ENCODE measurements at regions not wholly inside any gene's neighbourhood (a gene's known extent, or its start where the extent isn't known, plus 50 kb on each side); places are given as distances from the start of the nearest gene placed in this dataset.

DNA sequence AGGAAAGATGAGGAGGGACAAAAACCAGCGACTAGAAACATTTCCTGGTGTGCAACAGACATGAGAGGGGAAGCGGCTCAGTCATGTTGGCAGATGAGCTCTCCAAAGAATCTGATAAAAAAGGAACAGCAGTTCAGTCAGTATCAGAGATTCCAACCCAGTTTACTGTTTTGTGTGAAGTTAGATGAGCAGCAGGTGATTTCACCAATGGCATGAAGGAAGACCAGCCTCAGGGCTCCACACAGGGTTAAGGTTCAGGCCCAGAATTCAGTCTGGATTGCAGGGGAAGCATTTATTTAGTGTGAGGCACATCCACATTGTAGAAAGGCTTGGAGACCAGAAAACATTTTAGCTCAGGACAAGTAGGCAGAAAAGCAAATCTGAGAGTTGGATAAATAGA lies 317.8 kb downstream of the C6orf118 start:
- no peak overlapping the region for H3K9ac ChIP-seq (ENCODE audit: insufficient read depth, low read depth, low read length)
- no peak overlapping the region for H3K4me2 ChIP-seq (ENCODE audit: low read depth, low read length)
- no peak for ATAC-seq
- FAIRE-seq, result no peak
- H3K79me2 ChIP-seq (ENCODE audit: insufficient read depth, low read length), result no peaks in the 10 kb centered on the region
- in situ Hi-C loops (cut with HindIII; ENCODE audit: extremely low pct_ligation_motif_present, low pct_unique_long_range_greater_than_20kb) (no loop called here), intact Hi-C loops (cut with micrococcal nuclease; ENCODE audit: unreplicated experiment) (no loop called here)
- no peaks in the 10 kb centered on the region for H3K4me1 ChIP-seq (ENCODE audit: insufficient read depth, low read length)
- no peak overlapping the region for H3K27ac ChIP-seq (ENCODE audit: extremely low read length, insufficient read depth, low read length)
- no peaks in the 10 kb centered on the region for H4K20me1 ChIP-seq (ENCODE audit: insufficient read depth, low read length)
- BruUV-seq (replicated peaks), result no TSS peak
- H3K9me3 ChIP-seq (ENCODE audit: low read length), result peaks cover 92% of the 10 kb centered on the region
- no peak for DNase-seq (ENCODE audit: low spot score)
- no peak overlapping the region for H3K4me3 ChIP-seq (replicated peaks in 1 of 3; ENCODE audit: insufficient read depth in 1 of 3, low read depth in 2 of 3, low read length in 3 of 3)
- WGBS (ENCODE audit: low lambda C conversion rate), result 13% methylated on average over 2 of the region's 2 CpGs
- POLR2A ChIA-PET, result no interaction called here
- no peaks in the 10 kb centered on the region for H3K36me3 ChIP-seq (replicated peaks in 1 of 2; ENCODE audit: control insufficient read depth in 1 of 2, insufficient read depth in 2 of 2, low read length in 2 of 2)
- no peaks in the 10 kb centered on the region for H3K27me3 ChIP-seq (ENCODE audit: control insufficient read depth in 1 of 2, insufficient read depth in 2 of 2, low read length in 2 of 2)
- H2AFZ ChIP-seq (ENCODE audit: low read length), result no peak overlapping the region
- CTCF ChIA-PET (ENCODE audit: low intra/inter-chr PET ratio, low total read pairs), result no interaction called here
- no peak for TF ChIP-seq HNRNPUL1 (IDR thresholded peaks at IDR 0.05; ENCODE audit: low read depth, low read length)
- TF ChIP-seq ZNF570 (CRISPR knock-in tag; IDR thresholded peaks at IDR 0.05; ENCODE audit: borderline replicate concordance), result no peak
- TF ChIP-seq AGO2 (optimal IDR thresholded peaks at IDR 0.05; ENCODE audit: low read depth, low read length), result no peak
- no peak for TF ChIP-seq PHF8 (CRISPR knock-in tag; IDR thresholded peaks at IDR 0.05)
- TF ChIP-seq THAP9 (CRISPR knock-in tag; IDR thresholded peaks at IDR 0.05; ENCODE audit: borderline replicate concordance), result no peak
- TF ChIP-seq, protein P1, sequence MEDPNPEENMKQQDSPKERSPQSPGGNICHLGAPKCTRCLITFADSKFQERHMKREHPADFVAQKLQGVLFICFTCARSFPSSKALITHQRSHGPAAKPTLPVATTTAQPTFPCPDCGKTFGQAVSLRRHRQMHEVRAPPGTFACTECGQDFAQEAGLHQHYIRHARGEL (CRISPR knock-in tag; IDR thresholded peaks at IDR 0.05), result no peak
- TF ChIP-seq, protein P2, sequence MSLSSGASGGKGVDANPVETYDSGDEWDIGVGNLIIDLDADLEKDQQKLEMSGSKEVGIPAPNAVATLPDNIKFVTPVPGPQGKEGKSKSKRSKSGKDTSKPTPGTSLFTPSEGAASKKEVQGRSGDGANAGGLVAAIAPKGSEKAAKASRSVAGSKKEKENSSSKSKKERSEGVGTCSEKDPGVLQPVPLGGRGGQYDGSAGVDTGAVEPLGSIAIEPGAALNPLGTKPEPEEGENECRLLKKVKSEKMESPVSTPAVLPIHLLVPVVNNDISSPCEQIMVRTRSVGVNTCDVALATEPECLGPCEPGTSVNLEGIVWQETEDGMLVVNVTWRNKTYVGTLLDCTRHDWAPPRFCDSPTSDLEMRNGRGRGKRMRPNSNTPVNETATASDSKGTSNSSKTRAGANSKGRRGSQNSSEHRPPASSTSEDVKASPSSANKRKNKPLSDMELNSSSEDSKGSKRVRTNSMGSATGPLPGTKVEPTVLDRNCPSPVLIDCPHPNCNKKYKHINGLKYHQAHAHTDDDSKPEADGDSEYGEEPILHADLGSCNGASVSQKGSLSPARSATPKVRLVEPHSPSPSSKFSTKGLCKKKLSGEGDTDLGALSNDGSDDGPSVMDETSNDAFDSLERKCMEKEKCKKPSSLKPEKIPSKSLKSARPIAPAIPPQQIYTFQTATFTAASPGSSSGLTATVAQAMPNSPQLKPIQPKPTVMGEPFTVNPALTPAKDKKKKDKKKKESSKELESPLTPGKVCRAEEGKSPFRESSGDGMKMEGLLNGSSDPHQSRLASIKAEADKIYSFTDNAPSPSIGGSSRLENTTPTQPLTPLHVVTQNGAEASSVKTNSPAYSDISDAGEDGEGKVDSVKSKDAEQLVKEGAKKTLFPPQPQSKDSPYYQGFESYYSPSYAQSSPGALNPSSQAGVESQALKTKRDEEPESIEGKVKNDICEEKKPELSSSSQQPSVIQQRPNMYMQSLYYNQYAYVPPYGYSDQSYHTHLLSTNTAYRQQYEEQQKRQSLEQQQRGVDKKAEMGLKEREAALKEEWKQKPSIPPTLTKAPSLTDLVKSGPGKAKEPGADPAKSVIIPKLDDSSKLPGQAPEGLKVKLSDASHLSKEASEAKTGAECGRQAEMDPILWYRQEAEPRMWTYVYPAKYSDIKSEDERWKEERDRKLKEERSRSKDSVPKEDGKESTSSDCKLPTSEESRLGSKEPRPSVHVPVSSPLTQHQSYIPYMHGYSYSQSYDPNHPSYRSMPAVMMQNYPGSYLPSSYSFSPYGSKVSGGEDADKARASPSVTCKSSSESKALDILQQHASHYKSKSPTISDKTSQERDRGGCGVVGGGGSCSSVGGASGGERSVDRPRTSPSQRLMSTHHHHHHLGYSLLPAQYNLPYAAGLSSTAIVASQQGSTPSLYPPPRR (CRISPR knock-in tag; IDR thresholded peaks at IDR 0.05; ENCODE audit: borderline replicate concordance), result no peak
- TF ChIP-seq, protein P3, sequence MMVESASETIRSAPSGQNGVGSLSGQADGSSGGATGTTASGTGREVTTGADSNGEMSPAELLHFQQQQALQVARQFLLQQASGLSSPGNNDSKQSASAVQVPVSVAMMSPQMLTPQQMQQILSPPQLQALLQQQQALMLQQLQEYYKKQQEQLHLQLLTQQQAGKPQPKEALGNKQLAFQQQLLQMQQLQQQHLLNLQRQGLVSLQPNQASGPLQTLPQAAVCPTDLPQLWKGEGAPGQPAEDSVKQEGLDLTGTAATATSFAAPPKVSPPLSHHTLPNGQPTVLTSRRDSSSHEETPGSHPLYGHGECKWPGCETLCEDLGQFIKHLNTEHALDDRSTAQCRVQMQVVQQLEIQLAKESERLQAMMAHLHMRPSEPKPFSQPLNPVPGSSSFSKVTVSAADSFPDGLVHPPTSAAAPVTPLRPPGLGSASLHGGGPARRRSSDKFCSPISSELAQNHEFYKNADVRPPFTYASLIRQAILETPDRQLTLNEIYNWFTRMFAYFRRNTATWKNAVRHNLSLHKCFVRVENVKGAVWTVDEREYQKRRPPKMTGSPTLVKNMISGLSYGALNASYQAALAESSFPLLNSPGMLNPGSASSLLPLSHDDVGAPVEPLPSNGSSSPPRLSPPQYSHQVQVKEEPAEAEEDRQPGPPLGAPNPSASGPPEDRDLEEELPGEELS (CRISPR knock-in tag; IDR thresholded peaks at IDR 0.05), result no peak
- no peak for TF ChIP-seq CHCHD3 (CRISPR knock-in tag; IDR thresholded peaks at IDR 0.05)
- TF ChIP-seq ZNF724P (CRISPR knock-in tag; IDR thresholded peaks at IDR 0.05; ENCODE audit: borderline replicate concordance), result no peak
- TF ChIP-seq ZFP1 (CRISPR knock-in tag; IDR thresholded peaks at IDR 0.05), result no peak
- no peak for TF ChIP-seq RARG (CRISPR knock-in tag; IDR thresholded peaks at IDR 0.05; ENCODE audit: low read depth)
- no peak for TF ChIP-seq ARNT (IDR thresholded peaks at IDR 0.05)
- no peak for TF ChIP-seq ZNF484 (CRISPR knock-in tag; IDR thresholded peaks at IDR 0.05; ENCODE audit: borderline replicate concordance, low read depth)

All from HepG2 (cell line).